Mammary epithelial cell (primary cell): ENCODE measurements at regions not wholly inside any gene's neighbourhood (a gene's known extent, or its start where the extent isn't known, plus 50 kb on each side); places are given as distances from the start of the nearest gene placed in this dataset.

ENCODE experiments used
- CTCF ChIP-seq, 2 donors: IDR thresholded peaks in 1 of 2; conservative IDR thresholded peaks in 1 of 2; 2 replicates each; pipeline ENCODE4 v1.5.1; 2011 to 2012; ENCODE audit warnings: inconsistent platforms in 2 of 2, low read length in 2 of 2, mild to moderate bottlenecking in 2 of 2, control low read depth in 1 of 2, low read depth in 1 of 2; ENCODE audit not compliant: insufficient read depth in 1 of 2; ENCODE audit errors: extremely low read depth in 1 of 2
- EZH2 ChIP-seq: IDR thresholded peaks from 2 replicates; pipeline ENCODE4 v1.6.1; 2012; ENCODE audit warnings: low read length, inconsistent platforms, borderline replicate concordance

- TF ChIP-seq CTCF (conservative IDR thresholded peaks at IDR 0.05 in 1 of 2, IDR thresholded peaks at IDR 0.05 in 1 of 2; ENCODE audit: extremely low read depth in 1 of 2, insufficient read depth in 1 of 2, low read depth in 1 of 2, low read length in 2 of 2) = no peak
- TF ChIP-seq EZH2 = no peak
Measured at GRCh38 chr4:136925203-136925602, 607.1 kb downstream of the PCDH18 start.
